ENCODE measurements at regions not wholly inside any gene's neighbourhood (a gene's known extent, or its start where the extent isn't known, plus 50 kb on each side); places are given as distances from the start of the nearest gene placed in this dataset.

- no peak for TF ChIP-seq NR2F2 (IDR thresholded peaks at IDR 0.05)
- TF ChIP-seq, protein P1, sequence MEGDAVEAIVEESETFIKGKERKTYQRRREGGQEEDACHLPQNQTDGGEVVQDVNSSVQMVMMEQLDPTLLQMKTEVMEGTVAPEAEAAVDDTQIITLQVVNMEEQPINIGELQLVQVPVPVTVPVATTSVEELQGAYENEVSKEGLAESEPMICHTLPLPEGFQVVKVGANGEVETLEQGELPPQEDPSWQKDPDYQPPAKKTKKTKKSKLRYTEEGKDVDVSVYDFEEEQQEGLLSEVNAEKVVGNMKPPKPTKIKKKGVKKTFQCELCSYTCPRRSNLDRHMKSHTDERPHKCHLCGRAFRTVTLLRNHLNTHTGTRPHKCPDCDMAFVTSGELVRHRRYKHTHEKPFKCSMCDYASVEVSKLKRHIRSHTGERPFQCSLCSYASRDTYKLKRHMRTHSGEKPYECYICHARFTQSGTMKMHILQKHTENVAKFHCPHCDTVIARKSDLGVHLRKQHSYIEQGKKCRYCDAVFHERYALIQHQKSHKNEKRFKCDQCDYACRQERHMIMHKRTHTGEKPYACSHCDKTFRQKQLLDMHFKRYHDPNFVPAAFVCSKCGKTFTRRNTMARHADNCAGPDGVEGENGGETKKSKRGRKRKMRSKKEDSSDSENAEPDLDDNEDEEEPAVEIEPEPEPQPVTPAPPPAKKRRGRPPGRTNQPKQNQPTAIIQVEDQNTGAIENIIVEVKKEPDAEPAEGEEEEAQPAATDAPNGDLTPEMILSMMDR (IDR thresholded peaks at IDR 0.05; ENCODE audit: low read depth, low read length, missing input control) = no peak
- no peak for TF ChIP-seq SP1 (IDR thresholded peaks at IDR 0.05)
- TF ChIP-seq YY1 (IDR thresholded peaks at IDR 0.05) = no peak
- TF ChIP-seq EGR1 (IDR thresholded peaks at IDR 0.05; ENCODE audit: low read depth in 2 of 2) = no peak
- TF ChIP-seq RAD21 (IDR thresholded peaks at IDR 0.05) = no peak
- TF ChIP-seq JUND (IDR thresholded peaks at IDR 0.05) = no peak
These were observed 196.3 kb upstream of the KLF6 start for GRCh38 chr10:3981300-3981699.

Measured in liver (tissue), 3 donors.